Mesenchymal stem cell (in vitro differentiated cells and primary cell): ENCODE measurements at regions not wholly inside any gene's neighbourhood (a gene's known extent, or its start where the extent isn't known, plus 50 kb on each side); places are given as distances from the start of the nearest gene placed in this dataset.

Experiments
- DNase-seq: peaks from one replicate; pipeline ENCODE4 v3.0.0-alpha.2; 2013
- H2AFZ ChIP-seq: one replicate; pipeline ENCODE4 v1.6.1; 2013; ENCODE audit warnings: low read depth, mild to moderate bottlenecking, control low read depth, inconsistent platforms, low read length, moderate library complexity
- H2AK5ac ChIP-seq: 2 replicates; pipeline ENCODE4 v1.6.1; 2013; ENCODE audit warnings: low read length, moderate library complexity, mild to moderate bottlenecking, inconsistent platforms; ENCODE audit not compliant: severe bottlenecking
- H2BK120ac ChIP-seq: one replicate; pipeline ENCODE4 v1.6.1; 2013; ENCODE audit warnings: low read depth, mild to moderate bottlenecking, inconsistent platforms, low read length, moderate library complexity
- H2BK12ac ChIP-seq, 2 experiments: one replicate each; pipeline ENCODE4 v1.6.1; 2013; ENCODE audit warnings: inconsistent platforms in 2 of 2, low read length in 2 of 2, mild to moderate bottlenecking in 2 of 2, moderate library complexity in 2 of 2, control low read depth in 1 of 2
- H2BK15ac ChIP-seq: one replicate; pipeline ENCODE4 v1.6.1; 2013; ENCODE audit warnings: mild to moderate bottlenecking, low read depth, inconsistent platforms; ENCODE audit not compliant: poor library complexity, severe bottlenecking
- H2BK5ac ChIP-seq: 2 replicates; pipeline ENCODE4 v1.6.1; 2013; ENCODE audit warnings: low read depth, mild to moderate bottlenecking, low read length, control low read depth, inconsistent platforms; ENCODE audit not compliant: poor library complexity, severe bottlenecking
- H3K14ac ChIP-seq, 2 experiments: one replicate each; pipeline ENCODE4 v1.6.1; 2013; ENCODE audit warnings: inconsistent platforms in 2 of 2, low read length in 2 of 2, control low read depth in 1 of 2, mild to moderate bottlenecking in 1 of 2, moderate library complexity in 1 of 2
- H3K18ac ChIP-seq, 2 experiments: one replicate each; pipeline ENCODE4 v1.6.1; 2013; ENCODE audit warnings: inconsistent platforms in 2 of 2, low read length in 2 of 2, control low read depth in 1 of 2, low read depth in 1 of 2, mild to moderate bottlenecking in 1 of 2
- H3K23ac ChIP-seq, 2 experiments: one replicate each; pipeline ENCODE4 v1.6.1; 2013; ENCODE audit warnings: inconsistent platforms in 2 of 2, low read length in 2 of 2, mild to moderate bottlenecking in 2 of 2, moderate library complexity in 2 of 2, control low read depth in 1 of 2
- H3K27ac ChIP-seq: 2 replicates; pipeline ENCODE4 v1.5.1; 2013; ENCODE audit warnings: mild to moderate bottlenecking, moderate library complexity, low read length, control low read depth, inconsistent platforms; ENCODE audit not compliant: poor library complexity, severe bottlenecking
- H3K27me3 ChIP-seq, 2 experiments: 2 replicates each; pipeline versions ENCODE4 v1.6.1 to v1.7.0; 2013; ENCODE audit warnings: low read length in 2 of 2, mild to moderate bottlenecking in 2 of 2, moderate library complexity in 2 of 2, control low read depth in 1 of 2, inconsistent platforms in 1 of 2; ENCODE audit not compliant: control insufficient read depth in 1 of 2, insufficient read depth in 1 of 2
- H3K36me3 ChIP-seq, 2 experiments: 2 replicates each; pipeline versions ENCODE4 v1.6.1 to v1.7.0; 2013; ENCODE audit warnings: low read length in 2 of 2, control low read depth in 1 of 2, inconsistent platforms in 1 of 2, low read depth in 1 of 2, mild to moderate bottlenecking in 1 of 2; ENCODE audit not compliant: insufficient read depth in 2 of 2, control insufficient read depth in 1 of 2
- H3K4ac ChIP-seq, 2 experiments: one replicate each; pipeline ENCODE4 v1.6.1; 2013; ENCODE audit warnings: inconsistent platforms in 2 of 2, low read length in 2 of 2, mild to moderate bottlenecking in 2 of 2, moderate library complexity in 2 of 2, control low read depth in 1 of 2, low read depth in 1 of 2
- H3K4me1 ChIP-seq: 2 replicates; pipeline ENCODE4 v1.6.1; 2013; ENCODE audit warnings: low read depth, low read length, control low read depth; ENCODE audit not compliant: control insufficient read depth, insufficient read depth
- H3K4me2 ChIP-seq: 2 replicates; pipeline ENCODE4 v1.6.1; 2013; ENCODE audit warnings: low read length, mild to moderate bottlenecking, inconsistent platforms; ENCODE audit not compliant: poor library complexity, severe bottlenecking
- H3K4me3 ChIP-seq, 2 experiments: 2 replicates each; pipeline versions ENCODE4 v1.5.1 to v1.7.0; 2013; ENCODE audit warnings: low read length in 2 of 2, mild to moderate bottlenecking in 2 of 2, control low read depth in 1 of 2, low read depth in 1 of 2; ENCODE audit not compliant: insufficient read depth in 1 of 2
- H3K79me1 ChIP-seq: replicated peaks from 2 replicates; pipeline ENCODE4 v1.6.1; 2013; ENCODE audit warnings: mild to moderate bottlenecking, control low read depth, low read length, inconsistent platforms; ENCODE audit not compliant: poor library complexity, severe bottlenecking
- H3K9ac ChIP-seq: 2 replicates; pipeline ENCODE4 v1.7.0; 2013; ENCODE audit warnings: mild to moderate bottlenecking, low read length, moderate library complexity
- H3K9me3 ChIP-seq: 2 replicates; pipeline ENCODE4 v1.7.0; 2013; ENCODE audit warnings: mild to moderate bottlenecking, low read length; ENCODE audit not compliant: control insufficient read depth
- H4K8ac ChIP-seq: one replicate; pipeline ENCODE4 v1.6.1; 2013; ENCODE audit warnings: inconsistent platforms, mild to moderate bottlenecking, low read length, moderate library complexity
- H4K91ac ChIP-seq: one replicate; pipeline ENCODE4 v1.6.1; 2013; ENCODE audit warnings: mild to moderate bottlenecking, low read length, inconsistent platforms
- WGBS: methylation state at CpG from one replicate; pipeline ENCODE4 v1.1.7; 2013; ENCODE audit warnings: mixed read lengths; 5-methylcytosine and 5-hydroxymethylcytosine counted together

- Histone ChIP-seq H2BK120ac (no peak overlapping the region), H3K14ac (no peak overlapping the region), H4K8ac (no peak overlapping the region), H3K9me3 (no peaks in the 10 kb centered on the region), H2BK15ac (no peak overlapping the region), H2BK5ac (no peak overlapping the region), H3K36me3 (no peaks in the 10 kb centered on the region), H3K79me1 (no peaks in the 10 kb centered on the region), H3K23ac (no peak overlapping the region), H3K4me2 (no peak overlapping the region), H2AK5ac (no peak overlapping the region), H2AFZ (no peak overlapping the region), H3K27ac (no peak overlapping the region), H3K4ac (no peak overlapping the region), H3K4me1 (no peaks in the 10 kb centered on the region), H3K4me3 (peak overlapping the region in 1 of 2 experiments; percentile 37), H3K9ac (no peak overlapping the region), H2BK12ac (no peak overlapping the region), H3K18ac (no peak overlapping the region), H3K27me3 (peaks cover 0 to 22% of the 10 kb centered on the region in 2 experiments), H4K91ac (no peak overlapping the region)
- 70% methylated on average over 4 of the region's 5 CpGs for whole genome bisulfite sequencing
- DNase-seq: no peak
Measured at GRCh38 chr19:30254158-30254557, 118.0 kb upstream of the ZNF536 start.

GRCh38 chr19:30254789-30255188 is 117.4 kb upstream of the ZNF536 start:
- H2AK5ac ChIP-seq: no peak overlapping the region
- no peak overlapping the region for H2BK15ac ChIP-seq
- peaks cover 0 to 22% of the 10 kb centered on the region in 2 experiments for H3K27me3 ChIP-seq
- H2AFZ ChIP-seq: no peak overlapping the region
- H4K91ac ChIP-seq: no peak overlapping the region
- no peak overlapping the region for H3K9ac ChIP-seq
- H2BK5ac ChIP-seq: no peak overlapping the region
- H3K9me3 ChIP-seq: no peaks in the 10 kb centered on the region
- H3K4ac ChIP-seq: no peak overlapping the region
- no peak overlapping the region for H4K8ac ChIP-seq
- no peaks in the 10 kb centered on the region for H3K79me1 ChIP-seq
- H3K23ac ChIP-seq: no peak overlapping the region
- no peak overlapping the region for H3K4me2 ChIP-seq
- H3K36me3 ChIP-seq: no peaks in the 10 kb centered on the region
- no peak overlapping the region for H2BK120ac ChIP-seq
- H2BK12ac ChIP-seq: no peak overlapping the region
- no peaks in the 10 kb centered on the region for H3K4me1 ChIP-seq
- WGBS: 57% methylated on average over 1 of the region's 5 CpGs
- H3K27ac ChIP-seq: no peak overlapping the region
- H3K4me3 ChIP-seq: no peak overlapping the region
- no peak overlapping the region for H3K18ac ChIP-seq
- no peak overlapping the region for H3K14ac ChIP-seq
- no peak for DNase-seq

- Histone ChIP-seq H3K36me3 (no peaks in the 10 kb centered on the region), H2BK12ac (no peak overlapping the region), H3K9me3 (no peaks in the 10 kb centered on the region), H3K79me1 (no peaks in the 10 kb centered on the region), H3K27ac (no peak overlapping the region), H4K91ac (no peak overlapping the region), H3K18ac (no peak overlapping the region), H2BK15ac (no peak overlapping the region), H3K9ac (no peak overlapping the region), H3K14ac (no peak overlapping the region), H3K4me3 (no peak overlapping the region), H2AFZ (no peak overlapping the region), H3K4me2 (no peak overlapping the region), H4K8ac (no peak overlapping the region), H3K4me1 (no peaks in the 10 kb centered on the region), H2AK5ac (no peak overlapping the region), H3K4ac (no peak overlapping the region), H3K23ac (no peak overlapping the region), H3K27me3 (peaks cover 0 to 21% of the 10 kb centered on the region in 2 experiments), H2BK120ac (no peak overlapping the region), H2BK5ac (no peak overlapping the region)
- no peak for DNase-seq
- WGBS: 65% methylated on average over 13 of the region's 15 CpGs
Measured at GRCh38 chr19:30255791-30256495, 116.2 kb upstream of the ZNF536 start.

- Histone ChIP-seq H3K79me1 (no peaks in the 10 kb centered on the region), H2AFZ (no peak overlapping the region), H3K14ac (no peak overlapping the region), H3K4me1 (no peaks in the 10 kb centered on the region), H3K36me3 (no peaks in the 10 kb centered on the region), H2BK5ac (no peak overlapping the region), H3K23ac (no peak overlapping the region), H3K4me3 (no peak overlapping the region), H3K27ac (no peak overlapping the region), H3K4ac (no peak overlapping the region), H3K4me2 (no peak overlapping the region), H2BK15ac (no peak overlapping the region), H3K27me3 (peaks cover 0 to 18% of the 10 kb centered on the region in 2 experiments), H3K9me3 (no peaks in the 10 kb centered on the region), H4K8ac (no peak overlapping the region), H4K91ac (no peak overlapping the region), H2BK12ac (no peak overlapping the region), H2AK5ac (no peak overlapping the region), H3K18ac (no peak overlapping the region), H3K9ac (no peak overlapping the region), H2BK120ac (no peak overlapping the region)
- no peak for DNase-seq
- WGBS: 77% methylated on average over 5 of the region's 7 CpGs
Measured at GRCh38 chr19:30256496-30256850, 115.7 kb upstream of the ZNF536 start.
